HG03108 (cell line): ENCODE measurements at regions not wholly inside any gene's neighbourhood (a gene's known extent, or its start where the extent isn't known, plus 50 kb on each side); places are given as distances from the start of the nearest gene placed in this dataset.
"Not testable (repeated sequence)": the region's sequence is repeated elsewhere in the genome, so short reads cannot be mapped to it uniquely, and the experiment has no call there.

Experiments used
- ATAC-seq: cut with Tn5 transposase; IDR thresholded peaks from one replicate; pipeline ENCODE4 v1.9.1; 2021; ENCODE audit warnings: moderate library complexity; ENCODE audit not compliant: unreplicated experiment

- ATAC-seq, result no peak
Measured at GRCh38 chr3:61442696-61443095, 118.7 kb upstream of the PTPRG start.

GRCh38 chr3:61443886-61444285 is 117.5 kb upstream of the PTPRG start:
- no peak for ATAC-seq

- no peak for ATAC-seq
Measured at GRCh38 chr3:61444782-61445181, 116.6 kb upstream of the PTPRG start.

- ATAC-seq, result no peak
Measured at GRCh38 chr3:61445924-61446323, 115.4 kb upstream of the PTPRG start.

GRCh38 chr3:61446341-61446740 is 115.0 kb upstream of the PTPRG start:
- no peak for ATAC-seq

- ATAC-seq, result no peak
Measured at GRCh38 chr3:61448378-61448777, 113.0 kb upstream of the PTPRG start.

- ATAC-seq, result no peak
Measured at GRCh38 chr3:61449327-61450040, 111.9 kb upstream of the PTPRG start.

DNA sequence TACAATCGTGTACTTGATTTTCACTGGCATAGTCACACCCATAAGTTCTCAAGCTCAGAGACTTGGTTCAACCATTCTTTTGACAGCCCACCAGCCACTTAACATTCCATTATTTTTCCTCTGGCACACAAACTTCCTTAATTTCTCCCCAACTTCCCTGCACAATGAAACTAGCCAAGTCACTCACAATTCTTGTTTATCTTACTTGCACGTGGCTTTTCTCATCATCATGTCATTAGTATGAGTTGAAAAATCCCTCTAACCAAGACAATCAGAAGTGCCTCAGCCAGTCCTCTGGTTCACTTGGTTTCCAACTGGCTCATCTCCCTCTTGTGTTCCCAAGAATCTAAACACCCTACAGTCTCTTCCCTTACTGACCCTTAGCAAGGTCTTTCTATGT is 110.5 kb upstream of the PTPRG start:
- no peak for ATAC-seq

DNA sequence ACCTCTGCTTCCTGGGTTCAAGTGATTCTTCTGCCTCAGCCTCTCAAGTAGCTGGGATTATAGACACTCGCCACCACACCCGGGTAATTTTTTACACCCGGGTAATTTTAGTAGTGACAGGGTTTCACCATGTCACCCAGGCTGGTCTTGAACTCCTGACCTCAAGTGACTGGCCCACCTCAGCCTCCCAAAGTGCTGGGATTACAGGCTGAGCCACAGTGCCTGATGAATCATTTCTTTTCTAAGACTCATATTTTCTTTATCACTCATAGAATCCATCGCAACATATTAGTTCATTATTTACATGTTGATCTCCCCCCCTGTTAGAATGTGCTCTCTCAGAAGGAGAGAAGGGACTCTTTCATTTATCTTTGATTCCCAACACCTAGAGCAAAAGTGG is 109.5 kb upstream of the PTPRG start:
- no peak for ATAC-seq

- ATAC-seq, result no peak
Measured at GRCh38 chr3:61452535-61453090, 108.8 kb upstream of the PTPRG start.

DNA sequence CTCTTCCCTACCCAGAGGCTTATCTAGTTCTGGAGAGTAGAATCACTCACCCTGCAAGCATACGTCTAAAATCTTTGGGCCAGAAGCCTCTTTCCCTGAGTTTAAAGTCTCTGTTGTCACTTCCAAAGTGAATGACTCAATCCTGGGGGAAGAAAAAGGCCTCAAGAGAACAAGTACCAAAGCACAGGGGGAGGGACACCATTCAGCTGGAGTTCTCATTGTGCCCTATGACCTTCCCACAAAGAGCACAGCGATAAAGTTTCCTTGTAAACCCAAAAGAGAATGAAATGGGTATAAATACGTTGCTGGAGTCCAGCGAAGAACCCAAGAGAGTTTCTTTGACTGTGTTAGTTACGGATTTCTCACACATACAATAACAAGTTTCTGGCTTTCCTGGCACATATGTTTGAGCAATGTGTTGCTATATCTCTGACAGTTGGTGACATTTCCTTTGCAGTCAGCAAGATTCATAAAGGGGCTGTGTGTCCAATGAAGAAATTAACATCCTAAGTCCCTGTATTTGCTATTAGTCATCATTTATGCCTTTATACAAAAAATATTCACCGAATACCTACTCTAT is 107.3 kb upstream of the PTPRG start:
- no peak for ATAC-seq

DNA sequence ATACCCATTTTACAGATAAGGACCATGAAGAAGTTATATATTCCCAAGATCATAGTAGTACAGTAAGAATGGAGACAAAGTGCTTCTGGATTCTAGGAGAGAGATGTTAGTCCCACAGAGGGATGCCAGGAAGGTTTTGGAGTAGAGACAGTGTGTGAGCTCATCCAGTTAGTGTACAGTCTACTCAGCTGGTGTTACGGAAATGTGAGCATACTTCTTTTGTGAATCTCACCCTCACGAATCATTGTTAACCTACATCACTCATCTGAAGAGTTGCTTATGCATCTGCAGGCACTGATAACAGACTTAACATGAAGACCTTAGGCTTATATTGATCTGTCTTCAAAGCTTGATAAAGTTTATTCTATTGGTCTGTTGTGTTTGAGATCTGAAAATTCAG is 106.6 kb upstream of the PTPRG start:
- no peak for ATAC-seq

DNA sequence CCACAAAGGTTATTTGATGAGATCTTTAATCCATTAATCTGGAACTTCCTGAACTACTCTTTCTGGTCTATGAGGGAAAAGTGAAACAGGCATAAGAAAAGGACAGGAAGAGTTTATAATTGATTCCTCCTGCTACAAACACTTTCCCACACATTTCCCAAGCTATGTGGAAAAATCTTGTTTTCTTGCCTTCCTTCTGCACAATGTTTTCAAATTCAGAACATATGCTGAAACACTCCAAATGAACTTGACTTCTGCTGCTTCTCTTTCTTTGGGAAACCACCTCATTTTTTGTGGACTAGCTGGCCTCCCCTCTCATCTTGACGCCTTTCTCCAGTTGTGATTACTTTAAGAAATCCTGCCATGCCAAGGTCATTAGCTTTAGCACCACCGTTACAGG is 100.7 kb upstream of the PTPRG start:
- ATAC-seq, result no peak

DNA sequence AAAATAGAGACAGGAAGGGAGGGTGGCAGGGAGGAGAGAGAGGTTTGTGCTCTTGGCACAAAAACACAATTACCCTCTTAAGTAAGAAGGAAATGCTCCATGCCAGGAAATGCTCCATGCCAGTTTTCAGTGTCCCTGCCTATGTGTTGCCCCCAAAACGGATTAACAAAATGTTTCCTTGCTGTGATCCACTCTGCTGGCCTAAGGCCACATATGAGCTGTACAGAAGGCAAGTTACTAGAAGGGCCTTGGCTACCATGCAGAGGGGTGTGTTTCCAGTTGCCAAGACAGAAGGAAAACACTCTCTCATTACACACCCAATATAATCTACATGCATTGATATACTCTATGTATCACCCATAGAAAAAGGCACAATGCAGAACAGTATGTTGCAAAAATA is 98.2 kb upstream of the PTPRG start:
- no peak for ATAC-seq

DNA sequence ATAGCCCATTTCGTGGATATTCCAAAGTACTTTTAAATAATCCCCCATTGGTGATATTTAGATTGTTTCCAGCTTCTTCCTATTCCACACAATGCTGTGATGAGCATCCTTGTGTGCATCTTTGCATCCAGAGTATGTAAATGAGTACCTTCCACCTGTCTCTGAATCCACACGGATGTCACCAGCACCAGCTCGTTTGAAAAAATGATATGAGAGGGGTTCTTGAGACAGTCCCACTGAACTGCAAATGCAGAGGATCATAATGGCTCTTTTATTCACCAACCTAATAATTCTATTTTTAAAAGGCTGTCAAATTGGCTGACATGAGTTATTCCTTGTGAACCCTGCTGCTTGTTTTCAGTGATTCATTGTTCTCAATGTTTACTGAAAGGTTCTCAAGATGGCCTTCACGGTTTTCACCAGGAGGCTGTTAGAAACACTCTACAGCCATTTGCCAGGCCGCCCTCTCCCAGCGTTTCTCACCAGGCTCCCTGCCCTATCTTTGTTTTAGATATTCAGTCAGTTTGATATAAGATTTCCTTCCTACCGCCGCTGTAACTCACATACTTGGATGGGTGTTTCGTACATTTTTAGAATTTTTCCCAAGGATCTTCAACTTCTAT is 96.7 kb upstream of the PTPRG start:
- no peak for ATAC-seq

GRCh38 chr3:61466357-61466756 is 95.0 kb upstream of the PTPRG start:
- ATAC-seq, result no peak

GRCh38 chr3:61483997-61484396 is 77.4 kb upstream of the PTPRG start:
- ATAC-seq, result no peak

DNA sequence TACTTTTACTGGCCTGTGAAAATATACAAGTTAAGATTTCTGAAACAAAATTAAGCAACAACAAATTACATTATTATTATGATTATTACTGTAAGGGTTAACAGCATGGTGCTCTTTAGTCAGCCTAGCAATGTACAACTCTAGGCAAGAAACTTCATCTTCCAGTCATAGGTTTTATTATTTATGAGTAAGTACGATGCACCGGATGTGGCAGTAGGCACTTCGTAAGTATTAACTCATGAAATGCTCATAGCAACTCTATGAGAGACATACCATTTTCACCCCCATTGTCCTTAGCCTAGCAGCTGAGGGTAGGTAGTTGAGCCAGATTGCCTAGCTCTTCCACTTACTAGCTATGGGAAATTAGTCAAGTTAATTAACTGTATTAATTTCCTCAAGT is 68.0 kb upstream of the PTPRG start:
- no peak for ATAC-seq

DNA sequence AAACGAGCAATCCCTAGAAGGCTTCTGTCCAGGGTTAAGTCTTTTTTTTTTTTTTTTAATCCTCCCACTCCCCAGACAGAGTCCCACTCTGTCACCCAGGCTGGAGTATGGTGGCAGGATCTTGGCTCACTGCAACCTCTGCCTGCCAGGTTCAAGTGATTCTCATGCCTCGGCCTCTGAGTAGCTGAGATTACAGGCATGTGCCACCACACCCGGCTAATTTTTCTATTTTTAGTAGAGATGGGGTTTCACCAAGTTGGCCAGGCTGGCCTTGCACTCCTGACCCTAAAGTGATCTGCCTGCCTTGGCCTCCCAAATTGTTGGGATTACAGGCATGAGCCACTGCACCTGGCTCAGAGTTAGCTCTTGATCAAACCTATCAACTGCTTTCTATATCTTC is 67.1 kb upstream of the PTPRG start:
- not testable (repeated sequence) for ATAC-seq

- no peak for ATAC-seq
Measured at GRCh38 chr3:61497463-61497862, 63.9 kb upstream of the PTPRG start.

DNA sequence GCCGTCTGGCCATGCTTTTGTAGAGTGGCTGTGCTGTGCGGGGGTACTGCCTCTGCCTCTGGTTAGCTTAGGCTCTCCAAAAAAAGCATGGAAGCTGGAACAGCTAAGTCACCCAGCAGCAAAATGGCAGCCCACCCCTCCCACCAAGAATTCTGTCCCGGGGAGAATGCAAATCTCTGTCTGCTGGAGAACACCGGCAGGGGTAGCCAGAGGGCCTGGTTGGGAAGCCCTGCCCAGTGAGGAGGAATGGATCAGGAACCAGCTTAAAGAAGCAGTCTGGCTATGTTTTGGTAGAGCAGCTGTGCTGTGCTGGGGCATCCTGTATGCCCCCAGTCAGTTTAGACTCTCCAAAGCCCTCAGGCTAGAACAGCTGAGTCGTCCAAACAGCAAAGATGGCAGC is 56.2 kb upstream of the PTPRG start:
- ATAC-seq, result no peak

GRCh38 chr3:61507946-61508345 is 53.4 kb upstream of the PTPRG start:
- ATAC-seq, result no peak
